Epithelial cell of proximal tubule (primary cell): ENCODE measurements at regions not wholly inside any gene's neighbourhood (a gene's known extent, or its start where the extent isn't known, plus 50 kb on each side); places are given as distances from the start of the nearest gene placed in this dataset.

ENCODE experiments used
- DNase-seq: peaks from one replicate; pipeline ENCODE4 v3.0.0-alpha.2; 2011; ENCODE audit warnings: low read depth
- H3K4me3 ChIP-seq: 2 replicates; pipeline ENCODE4 v1.5.1; 2011; ENCODE audit warnings: low read depth, mild to moderate bottlenecking, low read length
- CTCF ChIP-seq: conservative IDR thresholded peaks from 2 replicates; pipeline ENCODE4 v1.5.1; 2012; ENCODE audit warnings: low read depth, mild to moderate bottlenecking, low read length

GRCh38 chr5:58022055-58022454, 437.8 kb downstream of the PLK2 start:
- TF ChIP-seq CTCF: no peak
- H3K4me3 ChIP-seq: no peak overlapping the region
- DNase-seq: no peak

GRCh38 chr5:58021466-58021865, 438.4 kb downstream of the PLK2 start:
- no peak for TF ChIP-seq CTCF
- no peak overlapping the region for H3K4me3 ChIP-seq
- no peak for DNase-seq

- no peak overlapping the region for H3K4me3 ChIP-seq
- TF ChIP-seq CTCF: no peak
- DNase-seq: no peak
Measured at GRCh38 chr5:58019614-58020013, 440.3 kb downstream of the PLK2 start.

GRCh38 chr5:58018016-58018415, 441.9 kb downstream of the PLK2 start:
- no peak for TF ChIP-seq CTCF
- no peak overlapping the region for H3K4me3 ChIP-seq
- DNase-seq: no peak

- no peak for TF ChIP-seq CTCF
- DNase-seq: no peak
- H3K4me3 ChIP-seq: no peak overlapping the region
Measured at GRCh38 chr5:58016877-58017276, 443.0 kb downstream of the PLK2 start.

GRCh38 chr5:58016358-58016757, 443.5 kb downstream of the PLK2 start:
- H3K4me3 ChIP-seq: no peak overlapping the region
- no peak for DNase-seq
- no peak for TF ChIP-seq CTCF

- no peak overlapping the region for H3K4me3 ChIP-seq
- TF ChIP-seq CTCF: no peak
- DNase-seq: no peak
Measured at GRCh38 chr5:58015175-58015574, 444.7 kb downstream of the PLK2 start.
